ENCODE measurements at regions not wholly inside any gene's neighbourhood (a gene's known extent, or its start where the extent isn't known, plus 50 kb on each side); places are given as distances from the start of the nearest gene placed in this dataset.

GRCh38 chr2:38163579-38163978, 87.6 kb upstream of the CYP1B1 start:
- Histone ChIP-seq H3K27ac (no peak overlapping the region), H3K4me1 (no peaks in the 10 kb centered on the region), H3K9me3 (no peaks in the 10 kb centered on the region), H3K36me3 (ENCODE audit: insufficient read depth in 1 of 2, low read depth in 1 of 2) (no peaks in the 10 kb centered on the region), H3K4me3 (no peak overlapping the region), H3K27me3 (ENCODE audit: insufficient read depth in 3 of 3, low read length in 2 of 3) (no peaks in the 10 kb centered on the region)
- intact Hi-C loops (cut with DNase I) = no loop called here
- no peak for ATAC-seq
- WGBS, 3 donors = 87% methylated on average over 1 of the region's 1 CpG
- TF ChIP-seq CTCF (IDR thresholded peaks at IDR 0.05) = no peak
- no peak for DNase-seq

- Histone ChIP-seq H3K36me3 (ENCODE audit: insufficient read depth in 1 of 2, low read depth in 1 of 2) (no peaks in the 10 kb centered on the region), H3K27ac (no peak overlapping the region), H3K9me3 (no peaks in the 10 kb centered on the region), H3K27me3 (ENCODE audit: insufficient read depth in 3 of 3, low read length in 2 of 3) (no peaks in the 10 kb centered on the region), H3K4me1 (no peaks in the 10 kb centered on the region), H3K4me3 (no peak overlapping the region)
- 67 to 92% (median 85%) methylated on average over 3 of the region's 3 CpGs for WGBS, 3 donors
- ATAC-seq (no peak), DNase-seq (no peak)
- TF ChIP-seq CTCF (IDR thresholded peaks at IDR 0.05) = no peak
- intact Hi-C loops (cut with DNase I) = no loop called here
Measured at GRCh38 chr2:38163006-38163405, 87.1 kb upstream of the CYP1B1 start.

- Histone ChIP-seq H3K27ac (no peak overlapping the region), H3K36me3 (ENCODE audit: insufficient read depth in 1 of 2, low read depth in 1 of 2) (no peaks in the 10 kb centered on the region), H3K27me3 (ENCODE audit: insufficient read depth in 3 of 3, low read length in 2 of 3) (no peaks in the 10 kb centered on the region), H3K9me3 (no peaks in the 10 kb centered on the region), H3K4me3 (no peak overlapping the region), H3K4me1 (no peaks in the 10 kb centered on the region)
- DNase-seq (no peak), ATAC-seq (no peak)
- intact Hi-C loops (cut with DNase I) = no loop called here
- WGBS, 3 donors = 79 to 85% (median 80%) methylated on average over 5 of the region's 5 CpGs
- TF ChIP-seq CTCF (IDR thresholded peaks at IDR 0.05) = no peak
Measured at GRCh38 chr2:38160516-38160915, 84.6 kb upstream of the CYP1B1 start.

GRCh38 chr2:38159597-38159996, 83.6 kb upstream of the CYP1B1 start:
- H3K27ac ChIP-seq = no peak overlapping the region
- H3K27me3 ChIP-seq (ENCODE audit: insufficient read depth in 3 of 3, low read length in 2 of 3) = no peaks in the 10 kb centered on the region
- ATAC-seq (peak in 1 of 4 donors; percentile 41), DNase-seq (no peak)
- H3K4me1 ChIP-seq = no peaks in the 10 kb centered on the region
- no peak for TF ChIP-seq CTCF (IDR thresholded peaks at IDR 0.05)
- intact Hi-C loops (cut with DNase I) = no loop called here
- 24 to 67% (median 35%) methylated on average over 3 of the region's 3 CpGs for WGBS, 3 donors
- H3K4me3 ChIP-seq = no peak overlapping the region
- no peaks in the 10 kb centered on the region for H3K9me3 ChIP-seq
- no peaks in the 10 kb centered on the region for H3K36me3 ChIP-seq (ENCODE audit: insufficient read depth in 1 of 2, low read depth in 1 of 2)

- no peak for DNase-seq
- no peaks in the 10 kb centered on the region for H3K27me3 ChIP-seq (ENCODE audit: insufficient read depth in 3 of 3, low read length in 2 of 3)
- H3K4me3 ChIP-seq = no peak overlapping the region
- no peak overlapping the region for H3K27ac ChIP-seq
- 44 to 65% (median 50%) methylated on average over 6 of the region's 6 CpGs for WGBS, 3 donors
- no peak for TF ChIP-seq CTCF (IDR thresholded peaks at IDR 0.05)
- no peak for ATAC-seq
- no peaks in the 10 kb centered on the region for H3K36me3 ChIP-seq (ENCODE audit: insufficient read depth in 1 of 2, low read depth in 1 of 2)
- intact Hi-C loops (cut with DNase I) = no loop called here
- no peaks in the 10 kb centered on the region for H3K4me1 ChIP-seq
- no peaks in the 10 kb centered on the region for H3K9me3 ChIP-seq
Measured at GRCh38 chr2:38159191-38159590, 83.2 kb upstream of the CYP1B1 start.
